Stimulated activated effector memory CD8-positive, alpha-beta T cell treated with anti-CD3 and anti-CD28 coated beads, Interleukin-12 subunit alpha, Interleukin-12 subunit beta, amount 100 ng/mL, for 72 hours (primary cell): ENCODE measurements at regions not wholly inside any gene's neighbourhood (a gene's known extent, or its start where the extent isn't known, plus 50 kb on each side); places are given as distances from the start of the nearest gene placed in this dataset.

Experiments used
- ATAC-seq: fragments of 150-1000 bp; cut with Tn5 transposase; 2 replicates; pipeline ENCODE4 v1.10.0; 2021
- DNase-seq, 2 donors: peaks; one replicate each; pipeline ENCODE4 v3.0.0; 2021 to 2022; ENCODE audit warnings: low spot score in 2 of 2
- H3K27ac Mint-ChIP-seq: one replicate; pipeline ENCODE4 v1.8.0; 2022; ENCODE audit warnings: mild to moderate bottlenecking, mixed read lengths
- H3K36me3 Mint-ChIP-seq: one replicate; pipeline ENCODE4 v1.8.0; 2022; ENCODE audit warnings: mild to moderate bottlenecking, mixed read lengths
- H3K4me1 Mint-ChIP-seq: one replicate; pipeline ENCODE4 v1.8.0; 2022; ENCODE audit warnings: mixed read lengths
- H3K4me3 Mint-ChIP-seq: one replicate; pipeline ENCODE4 v1.8.0; 2022; ENCODE audit warnings: mild to moderate bottlenecking, mixed read lengths
- H3K9me3 Mint-ChIP-seq: one replicate; pipeline ENCODE4 v1.8.0; 2022; ENCODE audit warnings: mixed read lengths

DNA sequence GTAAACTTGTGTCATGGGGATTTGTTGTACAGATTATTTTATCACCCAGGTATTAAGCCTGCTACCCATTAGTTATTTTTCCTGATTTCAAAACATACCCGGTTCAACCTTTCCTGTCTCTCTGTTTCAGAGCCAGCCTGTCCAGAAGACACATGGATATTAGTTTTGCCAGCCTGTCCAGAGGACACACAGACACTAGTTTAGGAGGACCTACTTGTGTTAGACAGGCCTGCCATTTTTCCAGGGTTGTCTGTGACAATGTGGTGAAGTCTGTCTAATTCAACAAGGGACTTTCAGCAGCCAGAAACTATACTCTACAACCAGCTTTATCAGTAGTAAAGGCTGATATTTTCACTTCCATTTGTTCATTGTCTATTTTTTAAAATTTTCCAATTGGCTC lies 56.1 kb upstream of the DCC start:
- no peak for DNase-seq
- H3K36me3 Mint-ChIP-seq: no peaks in the 10 kb centered on the region
- no peak overlapping the region for H3K27ac Mint-ChIP-seq
- peaks cover 5% of the 10 kb centered on the region for H3K9me3 Mint-ChIP-seq
- ATAC-seq: no peak
- no peak overlapping the region for H3K4me3 Mint-ChIP-seq
- no peaks in the 10 kb centered on the region for H3K4me1 Mint-ChIP-seq

DNA sequence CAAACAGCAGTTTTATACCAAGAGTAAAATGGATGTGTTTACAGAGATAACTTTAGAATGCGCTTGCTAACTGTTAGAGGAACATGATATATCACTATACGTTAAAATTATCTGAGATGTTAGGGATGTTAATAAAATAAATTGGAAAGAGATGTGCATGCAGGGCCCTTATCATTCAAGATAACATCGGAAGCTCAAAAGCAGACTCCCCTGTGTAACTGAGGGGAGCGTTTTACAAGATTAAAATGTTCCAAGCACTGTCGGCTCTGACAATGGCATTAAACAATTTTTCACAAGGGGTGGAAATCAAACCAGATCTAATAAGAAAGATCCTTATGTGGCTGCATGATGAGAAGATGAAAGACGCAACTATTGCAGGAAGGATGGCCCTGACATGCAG lies 53.3 kb upstream of the DCC start:
- no peak overlapping the region for H3K27ac Mint-ChIP-seq
- H3K4me3 Mint-ChIP-seq: no peak overlapping the region
- H3K36me3 Mint-ChIP-seq: no peaks in the 10 kb centered on the region
- no peaks in the 10 kb centered on the region for H3K4me1 Mint-ChIP-seq
- no peak for DNase-seq
- ATAC-seq: no peak
- H3K9me3 Mint-ChIP-seq: peaks cover 5% of the 10 kb centered on the region

DNA sequence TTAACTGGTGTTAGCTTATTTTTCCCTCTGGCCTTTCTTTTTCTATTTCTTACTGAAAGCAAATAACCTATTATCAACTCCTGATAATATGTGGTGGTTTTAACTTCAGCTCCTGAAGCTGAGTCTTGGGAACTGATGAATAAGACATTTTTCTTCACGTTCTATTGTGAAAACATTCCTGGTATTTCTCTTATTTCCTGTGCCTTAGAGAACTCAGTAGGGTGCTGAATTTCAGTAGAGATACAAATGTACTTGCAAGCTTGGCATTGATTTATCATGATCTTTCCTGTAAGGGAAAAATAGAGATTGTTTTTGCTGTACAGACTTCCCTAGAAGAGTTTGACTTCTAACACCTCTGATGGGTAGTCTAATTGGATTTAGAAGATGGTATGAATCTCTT lies 52.8 kb upstream of the DCC start:
- no peak overlapping the region for H3K27ac Mint-ChIP-seq

DNA sequence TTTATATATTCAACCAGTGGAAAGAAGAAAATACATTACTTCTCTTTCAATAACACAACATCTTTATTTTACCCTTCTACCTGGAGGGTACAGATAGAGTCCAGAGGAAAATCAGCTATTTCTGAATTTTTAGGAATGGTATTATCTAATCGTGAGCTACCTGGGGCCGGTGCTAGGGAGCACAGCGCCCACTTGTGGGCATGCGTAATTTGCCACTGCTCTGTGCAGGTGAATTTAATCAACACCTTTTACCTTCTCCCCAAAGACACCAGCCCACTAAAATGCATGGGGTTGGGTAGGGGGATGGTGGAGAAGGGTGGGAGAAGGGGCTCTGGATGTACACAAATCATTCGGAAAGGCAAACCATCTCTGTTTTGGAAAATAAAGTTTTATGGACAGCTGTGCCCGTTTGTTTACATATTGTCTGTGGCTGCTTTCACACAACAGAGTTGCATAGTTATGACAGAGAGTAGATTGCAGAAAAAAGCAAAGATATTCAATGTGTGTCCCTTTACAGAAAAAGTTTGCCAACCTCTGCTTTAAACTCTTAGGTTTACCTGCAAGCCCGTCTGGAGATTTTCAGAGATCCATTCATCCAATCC lies 51.5 kb upstream of the DCC start:
- ATAC-seq: no peak
- DNase-seq: no peak
- H3K36me3 Mint-ChIP-seq: no peaks in the 10 kb centered on the region
- no peaks in the 10 kb centered on the region for H3K4me1 Mint-ChIP-seq
- H3K9me3 Mint-ChIP-seq: peaks cover 8% of the 10 kb centered on the region
- no peak overlapping the region for H3K27ac Mint-ChIP-seq
- no peak overlapping the region for H3K4me3 Mint-ChIP-seq

More for the DNA sequence above, 52.8 kb upstream of the DCC start:
- Mint-ChIP-seq H3K9me3 (peaks cover 6% of the 10 kb centered on the region), H3K36me3 (no peaks in the 10 kb centered on the region), H3K4me3 (no peak overlapping the region), H3K4me1 (no peaks in the 10 kb centered on the region)
- no peak for ATAC-seq
- DNase-seq: no peak

DNA sequence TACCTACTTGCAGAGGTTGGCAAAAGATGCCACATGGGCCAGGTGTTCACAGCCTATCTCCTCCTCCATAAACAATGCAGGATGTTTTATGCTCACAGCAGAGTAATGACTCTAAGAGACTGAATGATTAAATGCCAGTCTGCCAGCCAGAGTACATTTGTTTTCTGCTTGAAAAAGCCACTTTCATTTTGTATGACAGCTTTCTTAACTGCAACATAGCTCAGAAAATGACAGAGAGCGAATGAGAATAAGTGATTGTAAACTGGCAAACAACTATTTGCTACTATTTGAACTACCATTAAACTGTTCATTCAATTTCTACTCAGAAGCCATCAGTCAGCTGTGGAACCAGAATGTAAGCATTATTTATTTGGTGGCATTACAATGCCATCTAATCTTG lies 50.6 kb upstream of the DCC start:
- Mint-ChIP-seq H3K9me3 (peaks cover 8% of the 10 kb centered on the region), H3K27ac (no peak overlapping the region), H3K4me3 (no peak overlapping the region), H3K4me1 (no peaks in the 10 kb centered on the region), H3K36me3 (no peaks in the 10 kb centered on the region)
- no peak for DNase-seq
- no peak for ATAC-seq
